Stimulated activated CD4-positive, alpha-beta T cell treated with anti-CD3 and anti-CD28 coated beads, Interleukin-2, amount 100 ng/mL, for 24 hours (primary cell): ENCODE measurements at regions not wholly inside any gene's neighbourhood (a gene's known extent, or its start where the extent isn't known, plus 50 kb on each side); places are given as distances from the start of the nearest gene placed in this dataset.
A peak's percentile ranks its signal among the peaks of the same experiment; 100 is the strongest.
"Not testable (repeated sequence)": the region's sequence is repeated elsewhere in the genome, so short reads cannot be mapped to it uniquely, and the experiment has no call there.

Experiments used
- DNase-seq, 2 donors: peaks; one replicate each; pipeline ENCODE4 v3.0.0-alpha.2; 2020

GRCh38 chr6:47407300-47408281, 70.0 kb upstream of the CD2AP start:
- DNase-seq, result no peak

DNA sequence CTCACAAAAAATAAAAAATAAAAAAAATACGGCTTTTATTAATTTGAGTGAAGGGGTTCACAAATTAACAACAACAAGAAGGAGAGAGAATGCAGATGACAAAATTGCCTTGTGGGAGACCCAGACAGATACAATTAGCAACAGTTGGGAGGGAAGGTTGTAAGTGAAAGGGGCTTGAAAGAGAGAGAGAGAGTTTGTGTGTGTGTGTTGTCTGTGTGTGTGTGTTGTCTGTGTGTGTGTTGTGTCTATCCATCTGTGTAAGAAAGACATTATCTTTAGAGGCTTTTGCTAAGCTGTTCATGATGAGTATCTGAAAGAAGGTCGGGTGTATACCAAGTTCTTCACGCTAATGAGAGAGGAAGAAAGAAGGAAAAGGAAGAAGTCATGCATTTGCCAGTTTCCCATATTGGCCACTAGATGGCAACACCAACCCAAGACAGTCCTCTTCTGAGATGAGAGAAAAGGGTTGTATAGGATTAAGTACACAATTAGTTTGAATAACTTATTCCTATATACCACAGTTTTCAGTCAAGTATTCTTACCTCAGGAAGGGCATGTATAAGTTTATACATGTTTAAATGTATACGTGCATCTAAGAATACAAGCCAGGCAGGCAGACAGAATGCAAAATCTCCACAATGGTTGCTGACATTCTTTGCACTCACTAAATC, 63.7 kb upstream of the CD2AP start:
- DNase-seq, result peak in 1 of 2 donors; percentile 25

GRCh38 chr6:47414423-47415167, 63.0 kb upstream of the CD2AP start:
- no peak for DNase-seq

DNA sequence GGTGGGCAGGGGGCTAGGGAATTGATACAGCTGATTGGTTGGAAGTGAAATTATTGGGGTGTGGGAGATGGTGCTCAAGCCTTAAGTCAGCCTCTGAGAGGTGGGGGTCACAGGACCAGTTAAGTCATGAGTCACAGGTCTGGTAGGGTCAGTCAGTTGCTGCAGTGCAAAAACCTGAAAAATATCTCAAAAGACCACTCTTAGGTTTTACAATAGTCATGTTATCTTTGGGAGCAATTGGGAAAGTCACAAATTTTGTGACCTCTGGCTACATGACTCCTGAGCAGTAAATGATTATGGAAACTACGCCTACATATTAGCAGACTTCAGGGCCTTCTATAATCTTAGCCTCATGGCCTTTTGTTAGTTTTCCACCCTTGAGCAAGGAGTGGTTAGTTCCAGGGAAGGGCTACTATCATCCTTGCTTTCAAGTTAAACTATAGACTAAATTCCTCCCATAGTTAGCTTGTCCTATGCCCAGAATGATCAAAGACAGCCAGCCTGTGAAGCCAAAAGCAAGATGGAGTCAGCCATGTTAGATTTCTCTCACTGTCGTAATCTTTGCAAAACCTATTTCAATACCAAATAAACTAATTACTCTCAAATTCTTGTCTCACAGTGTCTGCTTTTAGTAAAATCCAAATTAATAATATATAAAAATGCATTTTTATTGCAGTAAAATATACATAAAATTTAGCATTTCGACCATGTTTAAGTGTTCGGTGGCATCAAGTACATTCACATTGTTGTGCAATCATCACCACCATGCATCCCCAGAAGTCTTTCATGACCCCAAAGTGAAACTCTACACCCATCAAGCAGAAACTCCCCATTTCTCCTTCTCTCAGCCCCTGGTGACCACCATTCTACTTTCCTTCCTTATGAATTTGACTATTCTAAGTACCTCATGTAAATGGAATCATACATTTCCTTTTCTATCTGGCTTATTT, 60.9 kb upstream of the CD2AP start:
- DNase-seq, result no peak

GRCh38 chr6:47419621-47420020, 58.0 kb upstream of the CD2AP start:
- DNase-seq, result no peak

DNA sequence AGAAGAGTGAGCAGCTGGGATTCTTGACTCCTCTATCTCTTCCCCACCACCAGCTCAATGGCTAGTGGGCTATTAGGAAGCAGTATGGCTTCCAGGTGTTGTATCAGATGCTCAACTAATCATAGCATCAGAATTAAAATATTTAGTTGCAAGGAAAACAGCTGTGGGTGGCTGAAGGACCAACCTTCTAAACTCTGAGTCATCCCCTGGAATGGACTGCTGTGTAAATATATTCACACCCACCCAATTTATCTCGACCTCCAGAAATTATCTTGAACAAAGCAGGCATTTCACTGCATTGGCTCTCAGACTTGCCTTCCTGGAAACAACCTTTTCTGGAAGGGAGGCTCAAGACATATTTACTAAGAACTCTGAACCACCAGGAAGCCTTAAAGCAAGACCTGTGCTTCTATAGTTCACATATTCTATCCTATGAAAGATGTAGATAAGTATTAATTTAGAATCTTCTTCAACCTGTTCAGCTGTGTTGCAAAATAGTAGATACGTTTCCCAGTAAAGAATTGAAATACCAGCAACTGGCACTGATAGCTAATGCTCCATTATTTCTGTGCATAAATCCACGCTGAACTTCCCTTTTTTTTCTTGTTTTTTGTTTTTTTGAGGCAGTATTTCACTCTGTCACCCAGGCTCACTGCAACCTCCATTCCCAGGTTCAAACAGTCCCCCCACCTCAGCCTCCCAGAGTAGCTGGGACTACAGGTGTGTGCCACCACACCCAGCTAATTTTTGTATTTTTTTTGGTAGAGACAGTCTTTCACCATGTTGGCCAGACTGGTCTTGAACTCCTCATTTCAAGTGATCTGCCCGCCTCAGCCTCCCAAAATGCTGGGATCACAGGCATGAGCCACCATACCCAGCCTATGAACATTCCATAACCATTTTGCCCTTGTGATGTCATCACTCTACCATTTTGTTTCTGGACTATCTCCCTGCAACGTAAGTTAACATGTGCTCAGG, 56.9 kb upstream of the CD2AP start:
- DNase-seq, result no peak

- no peak for DNase-seq
Measured at GRCh38 chr6:47423079-47423478, 54.5 kb upstream of the CD2AP start.

DNA sequence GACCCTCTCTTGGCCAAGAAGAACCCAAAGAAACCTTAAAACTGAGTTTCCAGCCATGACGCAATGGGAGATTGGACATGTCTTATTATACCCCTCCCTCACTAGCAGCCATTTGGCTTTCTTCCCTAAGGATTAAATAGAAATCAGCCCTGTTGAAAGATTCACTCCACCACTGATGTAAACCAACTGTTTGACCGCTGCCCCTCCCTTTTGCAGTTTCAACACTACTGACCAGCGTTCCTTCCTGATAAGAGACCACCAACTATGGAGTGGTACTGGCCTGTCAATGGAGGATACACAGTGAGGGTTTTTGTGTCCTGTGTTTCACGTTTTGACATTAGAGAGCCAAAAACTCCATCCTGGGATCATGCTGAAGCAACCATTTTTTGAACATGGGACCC, 53.2 kb upstream of the CD2AP start:
- DNase-seq, result no peak

DNA sequence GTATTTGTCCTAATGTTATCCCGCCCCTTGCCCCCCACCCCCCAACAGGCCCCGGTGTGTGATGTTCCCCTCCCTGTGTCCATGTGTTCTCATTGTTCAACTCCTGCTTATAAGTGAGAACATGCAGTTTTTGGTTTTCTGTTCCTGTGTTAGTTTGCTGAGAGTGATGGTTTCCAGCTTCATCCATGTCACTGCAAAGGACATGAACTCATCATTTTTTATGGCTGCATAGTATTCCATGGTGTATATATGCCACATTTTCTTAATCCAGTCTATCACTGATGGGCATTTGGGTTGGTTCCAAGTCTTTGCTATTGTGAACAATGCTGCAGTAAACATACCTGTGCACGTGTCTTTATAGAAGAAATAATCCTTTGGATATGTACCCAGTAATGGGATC, 51.9 kb upstream of the CD2AP start:
- DNase-seq, result not testable (repeated sequence)

GRCh38 chr6:47426524-47427302, 50.9 kb upstream of the CD2AP start:
- no peak for DNase-seq

GRCh38 chr6:47427680-47428079, 49.9 kb upstream of the CD2AP start:
- DNase-seq, result no peak
